ENCODE measurements at regions not wholly inside any gene's neighbourhood (a gene's known extent, or its start where the extent isn't known, plus 50 kb on each side); places are given as distances from the start of the nearest gene placed in this dataset.

- Histone ChIP-seq H3K4me3 (no peak overlapping the region), H3K27ac (peak overlapping the region in 4 of 21 experiments; percentile 5 to 51 (median 30))
Observed at GRCh38 chr7:54841772-54842697, 83.0 kb upstream of the SEC61G start.

GRCh38 chr7:54843841-54844355 is 84.9 kb upstream of the SEC61G start:
- no peak overlapping the region for H3K27ac ChIP-seq
- H3K4me3 ChIP-seq = no peak overlapping the region

- no peak overlapping the region for H3K4me3 ChIP-seq
- no peak overlapping the region for H3K27ac ChIP-seq
Observed at GRCh38 chr7:54846273-54846672, 87.3 kb upstream of the SEC61G start.

- Histone ChIP-seq H3K4me3 (no peak overlapping the region), H3K27ac (no peak overlapping the region)
Observed at GRCh38 chr7:54847921-54848320, 88.9 kb upstream of the SEC61G start.

- H3K4me3 ChIP-seq = no peak overlapping the region
- no peak overlapping the region for H3K27ac ChIP-seq
Observed at GRCh38 chr7:54856856-54857255, 97.8 kb upstream of the SEC61G start.

GRCh38 chr7:54857294-54857693 is 98.3 kb upstream of the SEC61G start:
- Histone ChIP-seq H3K4me3 (no peak overlapping the region), H3K27ac (no peak overlapping the region)

GRCh38 chr7:54858008-54858692 is 99.1 kb upstream of the SEC61G start:
- Histone ChIP-seq H3K27ac (no peak overlapping the region), H3K4me3 (no peak overlapping the region)

- Histone ChIP-seq H3K27ac (no peak overlapping the region), H3K4me3 (no peak overlapping the region)
Observed at GRCh38 chr7:54859066-54859465, 100.1 kb upstream of the SEC61G start.

GRCh38 chr7:54859545-54859944 is 100.5 kb upstream of the SEC61G start:
- H3K27ac ChIP-seq = no peak overlapping the region

GRCh38 chr7:54860003-54860775 is 101.2 kb upstream of the SEC61G start:
- no peak overlapping the region for H3K27ac ChIP-seq
- H3K4me3 ChIP-seq = no peak overlapping the region

More at GRCh38 chr7:54859545-54859944, 100.5 kb upstream of the SEC61G start:
- H3K4me3 ChIP-seq = no peak overlapping the region

- Histone ChIP-seq H3K27ac (no peak overlapping the region), H3K4me3 (no peak overlapping the region)
Observed at GRCh38 chr7:54860843-54861242, 101.8 kb upstream of the SEC61G start.

GRCh38 chr7:54864663-54865062 is 105.7 kb upstream of the SEC61G start:
- Histone ChIP-seq H3K27ac (no peak overlapping the region), H3K4me3 (no peak overlapping the region)

- Histone ChIP-seq H3K27ac (no peak overlapping the region), H3K4me3 (no peak overlapping the region)
Observed at GRCh38 chr7:54869523-54869922, 110.5 kb upstream of the SEC61G start.

GRCh38 chr7:54874804-54875203 is 115.8 kb upstream of the SEC61G start:
- no peak overlapping the region for H3K4me3 ChIP-seq
- H3K27ac ChIP-seq = no peak overlapping the region

- H3K27ac ChIP-seq = no peak overlapping the region
Observed at GRCh38 chr7:54877683-54878082, 118.7 kb upstream of the SEC61G start.

GRCh38 chr7:54878339-54878738 is 119.3 kb upstream of the SEC61G start:
- H3K27ac ChIP-seq = no peak overlapping the region
- no peak overlapping the region for H3K4me3 ChIP-seq

More at GRCh38 chr7:54877683-54878082, 118.7 kb upstream of the SEC61G start:
- H3K4me3 ChIP-seq = no peak overlapping the region

GRCh38 chr7:54879776-54880175 is 120.8 kb upstream of the SEC61G start:
- Histone ChIP-seq H3K4me3 (no peak overlapping the region), H3K27ac (no peak overlapping the region)

- no peak overlapping the region for H3K4me3 ChIP-seq
- no peak overlapping the region for H3K27ac ChIP-seq
Observed at GRCh38 chr7:54880326-54880989, 121.4 kb upstream of the SEC61G start.

GRCh38 chr7:54881816-54882520 is 123.0 kb upstream of the SEC61G start:
- Histone ChIP-seq H3K27ac (no peak overlapping the region), H3K4me3 (no peak overlapping the region)

Data from skin epidermis (tissue), 12 donors.